Chondrocyte (in vitro differentiated cells): ENCODE measurements at regions not wholly inside any gene's neighbourhood (a gene's known extent, or its start where the extent isn't known, plus 50 kb on each side); places are given as distances from the start of the nearest gene placed in this dataset.

Source experiments
- DNase-seq: peaks from one replicate; pipeline ENCODE4 v3.0.0; 2021; ENCODE audit warnings: mixed read lengths, low spot score
- H3K27ac Mint-ChIP-seq: one replicate; pipeline ENCODE4 v1.8.0; 2021; ENCODE audit warnings: mild to moderate bottlenecking, moderate library complexity, mixed read lengths; ENCODE audit not compliant: unreplicated experiment
- H3K27me3 Mint-ChIP-seq: 2 replicates; pipeline ENCODE4 v1.8.0; 2021; ENCODE audit warnings: low read depth, mixed read lengths
- H3K36me3 Mint-ChIP-seq: 2 replicates; pipeline ENCODE4 v1.8.0; 2021; ENCODE audit warnings: low read depth, mixed read lengths
- H3K4me1 Mint-ChIP-seq: 2 replicates; pipeline ENCODE4 v1.8.0; 2021; ENCODE audit warnings: low read depth, mild to moderate bottlenecking, mixed read lengths
- H3K4me3 Mint-ChIP-seq: one replicate; pipeline ENCODE4 v1.8.0; 2021; ENCODE audit warnings: mild to moderate bottlenecking, moderate library complexity, mixed read lengths; ENCODE audit not compliant: unreplicated experiment
- H3K9me3 Mint-ChIP-seq: 2 replicates; pipeline ENCODE4 v1.8.0; 2021; ENCODE audit warnings: low read depth, mixed read lengths
- CTCF ChIP-seq: fragments of 200-600 bp; sonication (generic); IDR thresholded peaks from 2 replicates; pipeline ENCODE4 v1.5.0; 2021; ENCODE audit warnings: antibody characterized with exemption, mild to moderate bottlenecking, moderate library complexity

GRCh38 chr4:151618858-151619257 lies 141.9 kb downstream of the GATB start:
- Mint-ChIP-seq H3K9me3 (no peaks in the 10 kb centered on the region), H3K4me1 (peaks cover 2% of the 10 kb centered on the region), H3K36me3 (no peaks in the 10 kb centered on the region), H3K27ac (no peak overlapping the region), H3K27me3 (no peaks in the 10 kb centered on the region), H3K4me3 (no peak overlapping the region)
- no peak for DNase-seq
- no peak for TF ChIP-seq CTCF

- peaks cover 12% of the 10 kb centered on the region for H3K4me1 Mint-ChIP-seq
- no peak overlapping the region for H3K27ac Mint-ChIP-seq
- no peak for DNase-seq
- H3K9me3 Mint-ChIP-seq: no peaks in the 10 kb centered on the region
- H3K27me3 Mint-ChIP-seq: no peaks in the 10 kb centered on the region
- no peak for TF ChIP-seq CTCF
- H3K36me3 Mint-ChIP-seq: no peaks in the 10 kb centered on the region
- H3K4me3 Mint-ChIP-seq: no peak overlapping the region
These were observed 140.7 kb downstream of the GATB start for GRCh38 chr4:151620066-151620465.
